ENCODE measurements at regions not wholly inside any gene's neighbourhood (a gene's known extent, or its start where the extent isn't known, plus 50 kb on each side); places are given as distances from the start of the nearest gene placed in this dataset.
A peak's percentile ranks its signal among the peaks of the same experiment; 100 is the strongest.

DNA sequence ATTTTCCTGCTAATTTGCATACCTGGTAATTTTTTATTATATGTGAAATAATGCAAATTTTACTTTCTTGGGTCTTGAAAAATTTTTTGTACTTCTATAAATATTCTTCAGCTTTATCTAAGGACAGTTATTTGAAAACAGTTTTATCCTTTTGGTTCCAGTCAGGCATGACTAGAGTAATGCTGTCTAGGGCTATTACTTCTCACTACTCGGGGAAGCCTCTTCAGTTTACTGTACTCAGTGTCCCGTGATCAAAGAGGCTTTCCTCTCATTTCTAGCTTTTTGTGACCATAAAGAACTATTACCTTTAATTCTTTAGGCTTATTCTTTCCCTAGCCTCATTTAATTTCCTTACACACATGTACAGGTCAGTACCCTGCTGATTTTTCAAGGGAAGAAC, 153.8 kb upstream of the HDAC9 start:
- no peak overlapping the region for H3K4me3 ChIP-seq
- no peaks in the 10 kb centered on the region for H3K36me3 ChIP-seq (ENCODE audit: insufficient read depth in 1 of 2, low read depth in 1 of 2)
- H3K27me3 ChIP-seq (ENCODE audit: insufficient read depth in 3 of 3, low read length in 2 of 3): no peaks in the 10 kb centered on the region
- no peak overlapping the region for H3K27ac ChIP-seq
- H3K9me3 ChIP-seq: peaks cover 7% of the 10 kb centered on the region
- no peaks in the 10 kb centered on the region for H3K4me1 ChIP-seq
- no peak for DNase-seq
- no peak for ATAC-seq
- 78 to 86% (median 82%) methylated on average over 2 of the region's 2 CpGs for WGBS, 3 donors
- intact Hi-C loops (cut with DNase I): loop anchor here in 1 of 2 donors (10.0 kb wide), 1 partner anchor 657 kb away; no protein-coding TSS in a partner anchor
- TF ChIP-seq, protein P1, sequence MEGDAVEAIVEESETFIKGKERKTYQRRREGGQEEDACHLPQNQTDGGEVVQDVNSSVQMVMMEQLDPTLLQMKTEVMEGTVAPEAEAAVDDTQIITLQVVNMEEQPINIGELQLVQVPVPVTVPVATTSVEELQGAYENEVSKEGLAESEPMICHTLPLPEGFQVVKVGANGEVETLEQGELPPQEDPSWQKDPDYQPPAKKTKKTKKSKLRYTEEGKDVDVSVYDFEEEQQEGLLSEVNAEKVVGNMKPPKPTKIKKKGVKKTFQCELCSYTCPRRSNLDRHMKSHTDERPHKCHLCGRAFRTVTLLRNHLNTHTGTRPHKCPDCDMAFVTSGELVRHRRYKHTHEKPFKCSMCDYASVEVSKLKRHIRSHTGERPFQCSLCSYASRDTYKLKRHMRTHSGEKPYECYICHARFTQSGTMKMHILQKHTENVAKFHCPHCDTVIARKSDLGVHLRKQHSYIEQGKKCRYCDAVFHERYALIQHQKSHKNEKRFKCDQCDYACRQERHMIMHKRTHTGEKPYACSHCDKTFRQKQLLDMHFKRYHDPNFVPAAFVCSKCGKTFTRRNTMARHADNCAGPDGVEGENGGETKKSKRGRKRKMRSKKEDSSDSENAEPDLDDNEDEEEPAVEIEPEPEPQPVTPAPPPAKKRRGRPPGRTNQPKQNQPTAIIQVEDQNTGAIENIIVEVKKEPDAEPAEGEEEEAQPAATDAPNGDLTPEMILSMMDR (IDR thresholded peaks at IDR 0.05): no peak

DNA sequence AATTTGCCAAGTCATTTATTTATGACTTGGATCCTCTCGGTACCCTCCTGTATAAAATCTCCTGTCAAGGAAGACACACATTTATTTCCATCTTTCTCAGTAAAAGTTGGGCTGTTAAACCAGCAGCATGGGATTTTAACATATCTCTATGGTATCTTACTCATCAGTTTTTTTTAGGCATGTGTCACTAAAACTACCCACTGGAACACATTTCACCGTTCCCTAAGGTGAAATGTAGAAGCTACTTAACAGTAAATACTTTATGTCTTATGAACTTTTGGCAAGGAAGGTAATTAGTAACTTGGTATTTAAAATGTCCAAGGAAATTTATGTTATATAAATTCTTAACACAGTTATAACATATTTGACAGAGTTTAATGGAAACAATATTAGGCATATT, 152.5 kb upstream of the HDAC9 start:
- no peak overlapping the region for H3K4me3 ChIP-seq
- ATAC-seq: no peak
- H3K36me3 ChIP-seq (ENCODE audit: insufficient read depth in 1 of 2, low read depth in 1 of 2): no peaks in the 10 kb centered on the region
- WGBS, 3 donors: 65 to 77% (median 66%) methylated on average over 2 of the region's 2 CpGs
- H3K27me3 ChIP-seq (ENCODE audit: insufficient read depth in 3 of 3, low read length in 2 of 3): no peaks in the 10 kb centered on the region
- H3K9me3 ChIP-seq: peaks cover 7% of the 10 kb centered on the region
- H3K27ac ChIP-seq: no peak overlapping the region
- TF ChIP-seq, protein P1 (IDR thresholded peaks at IDR 0.05): no peak
- intact Hi-C loops (cut with DNase I): loop anchor here in 1 of 2 donors (10.0 kb wide), 1 partner anchor 658 kb away; no protein-coding TSS in a partner anchor
- DNase-seq: no peak
- no peaks in the 10 kb centered on the region for H3K4me1 ChIP-seq

DNA sequence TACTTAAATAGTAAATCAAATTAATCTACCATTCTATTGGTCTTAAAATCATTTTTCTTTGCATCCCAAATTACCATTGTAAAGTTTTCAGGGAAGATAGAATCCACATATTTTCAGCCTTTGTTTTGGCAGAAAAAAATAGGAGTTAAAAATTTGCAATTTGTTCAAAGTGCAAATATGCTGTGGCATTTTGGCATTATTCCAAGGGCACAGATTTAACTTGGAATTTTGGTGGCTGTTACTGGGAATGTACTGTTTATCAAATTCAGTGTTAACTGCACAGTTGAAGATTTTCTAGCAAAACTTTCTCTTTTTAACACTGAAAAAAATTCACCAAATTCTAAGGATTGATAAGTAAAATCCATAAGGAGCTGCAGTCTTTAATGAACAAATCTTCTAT, 151.0 kb upstream of the HDAC9 start:
- ATAC-seq (no peak), DNase-seq (no peak)
- no peaks in the 10 kb centered on the region for H3K4me1 ChIP-seq
- H3K9me3 ChIP-seq: peaks cover 7% of the 10 kb centered on the region
- H3K27ac ChIP-seq: no peak overlapping the region
- H3K36me3 ChIP-seq (ENCODE audit: insufficient read depth in 1 of 2, low read depth in 1 of 2): no peaks in the 10 kb centered on the region
- H3K27me3 ChIP-seq (ENCODE audit: insufficient read depth in 3 of 3, low read length in 2 of 3): no peaks in the 10 kb centered on the region
- TF ChIP-seq, protein P1 (IDR thresholded peaks at IDR 0.05): no peak
- H3K4me3 ChIP-seq: no peak overlapping the region
- intact Hi-C loops (cut with DNase I): loop anchor here in 1 of 2 donors (10.0 kb wide), 1 partner anchor 660 kb away; no protein-coding TSS in a partner anchor

- no peak for DNase-seq
- ATAC-seq: peak in 1 of 4 donors; percentile 45
- no peaks in the 10 kb centered on the region for H3K4me1 ChIP-seq
- no peaks in the 10 kb centered on the region for H3K27me3 ChIP-seq (ENCODE audit: insufficient read depth in 3 of 3, low read length in 2 of 3)
- 28 to 37% (median 33%) methylated on average over 3 of the region's 3 CpGs for WGBS, 3 donors
- H3K9me3 ChIP-seq: peaks cover 2% of the 10 kb centered on the region
- no peak overlapping the region for H3K4me3 ChIP-seq
- TF ChIP-seq, protein P1 (IDR thresholded peaks at IDR 0.05): peak; percentile 68
- no peaks in the 10 kb centered on the region for H3K36me3 ChIP-seq (ENCODE audit: insufficient read depth in 1 of 2, low read depth in 1 of 2)
- intact Hi-C loops (cut with DNase I): loop anchor here (2.0 to 10.0 kb wide), 2 partner anchors 661 to 665 kb away; no protein-coding TSS in a partner anchor
- no peak overlapping the region for H3K27ac ChIP-seq
These were observed 149.8 kb upstream of the HDAC9 start for GRCh38 chr7:18345641-18346234.

- DNase-seq: no peak
- Histone ChIP-seq H3K4me3 (no peak overlapping the region), H3K27ac (no peak overlapping the region), H3K4me1 (no peaks in the 10 kb centered on the region), H3K36me3 (ENCODE audit: insufficient read depth in 1 of 2, low read depth in 1 of 2) (no peaks in the 10 kb centered on the region), H3K27me3 (ENCODE audit: insufficient read depth in 3 of 3, low read length in 2 of 3) (no peaks in the 10 kb centered on the region), H3K9me3 (no peaks in the 10 kb centered on the region)
- TF ChIP-seq, protein P1 (IDR thresholded peaks at IDR 0.05): no peak
- intact Hi-C loops (cut with DNase I): loop anchor here (2.0 to 10.0 kb wide), 2 partner anchors 662 to 666 kb away; no protein-coding TSS in a partner anchor
- ATAC-seq: no peak
These were observed 148.4 kb upstream of the HDAC9 start for GRCh38 chr7:18347170-18347569.

Data from psoas muscle (tissue), 7 donors.